ENCODE measurements at regions not wholly inside any gene's neighbourhood (a gene's known extent, or its start where the extent isn't known, plus 50 kb on each side); places are given as distances from the start of the nearest gene placed in this dataset.

- no peak for DNase-seq
Measured at GRCh38 chr2:176747506-176747905, 465.1 kb upstream of the HNRNPA3 start.

- DNase-seq = no peak
Measured at GRCh38 chr2:176747928-176748327, 464.7 kb upstream of the HNRNPA3 start.

GRCh38 chr2:176748662-176749061, 463.9 kb upstream of the HNRNPA3 start:
- no peak for DNase-seq

GRCh38 chr2:176751314-176752227, 461.0 kb upstream of the HNRNPA3 start:
- no peak for DNase-seq

- DNase-seq = no peak
Measured at GRCh38 chr2:176752295-176752694, 460.3 kb upstream of the HNRNPA3 start.

GRCh38 chr2:176753205-176753604, 459.4 kb upstream of the HNRNPA3 start:
- DNase-seq = no peak

- DNase-seq = no peak
Measured at GRCh38 chr2:176753752-176754474, 458.7 kb upstream of the HNRNPA3 start.

- no peak for DNase-seq
Measured at GRCh38 chr2:176755537-176756135, 457.0 kb upstream of the HNRNPA3 start.

GRCh38 chr2:176758426-176758825, 454.2 kb upstream of the HNRNPA3 start:
- no peak for DNase-seq

- no peak for DNase-seq
Measured at GRCh38 chr2:176760439-176760838, 452.2 kb upstream of the HNRNPA3 start.

- DNase-seq = no peak
Measured at GRCh38 chr2:176763130-176763529, 449.5 kb upstream of the HNRNPA3 start.

- DNase-seq = no peak
Measured at GRCh38 chr2:176763851-176764404, 448.7 kb upstream of the HNRNPA3 start.

GRCh38 chr2:176764921-176765320, 447.7 kb upstream of the HNRNPA3 start:
- no peak for DNase-seq

GRCh38 chr2:176766005-176766404, 446.6 kb upstream of the HNRNPA3 start:
- DNase-seq = no peak

GRCh38 chr2:176768185-176768584, 444.4 kb upstream of the HNRNPA3 start:
- DNase-seq = no peak

GRCh38 chr2:176769021-176769420, 443.6 kb upstream of the HNRNPA3 start:
- no peak for DNase-seq

GRCh38 chr2:176769499-176770370, 442.9 kb upstream of the HNRNPA3 start:
- DNase-seq = no peak

GRCh38 chr2:176772816-176773215, 439.8 kb upstream of the HNRNPA3 start:
- no peak for DNase-seq

- DNase-seq = no peak
Measured at GRCh38 chr2:176774766-176775451, 437.7 kb upstream of the HNRNPA3 start.

- no peak for DNase-seq
Measured at GRCh38 chr2:176777262-176777661, 435.3 kb upstream of the HNRNPA3 start.

- DNase-seq = no peak
Measured at GRCh38 chr2:176779917-176780316, 432.7 kb upstream of the HNRNPA3 start.

GRCh38 chr2:176780348-176780747, 432.2 kb upstream of the HNRNPA3 start:
- no peak for DNase-seq
